HG02763 (cell line): ENCODE measurements at regions not wholly inside any gene's neighbourhood (a gene's known extent, or its start where the extent isn't known, plus 50 kb on each side); places are given as distances from the start of the nearest gene placed in this dataset.

Experiments used
- ATAC-seq: cut with Tn5 transposase; IDR thresholded peaks from one replicate; pipeline ENCODE4 v1.9.1; 2021; ENCODE audit warnings: mild to moderate bottlenecking, moderate library complexity; ENCODE audit not compliant: unreplicated experiment

DNA sequence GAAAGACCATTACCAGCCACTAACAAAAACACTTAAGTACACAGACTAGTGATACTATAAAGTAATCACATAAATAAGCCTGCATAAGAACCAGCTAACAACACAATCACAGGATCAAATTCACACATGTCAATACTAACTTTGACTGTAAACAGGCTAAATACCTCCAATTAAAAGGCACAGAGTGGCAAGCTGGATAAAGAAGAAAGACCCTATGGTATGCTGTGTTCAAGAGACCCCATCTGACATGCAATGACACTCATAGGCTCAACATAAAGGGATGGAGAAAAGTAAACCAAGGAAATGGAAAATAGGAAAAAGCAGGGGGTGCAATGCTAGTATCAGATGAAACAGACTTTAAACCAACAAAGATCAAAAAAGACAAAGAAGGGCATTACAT is 631.8 kb upstream of the NOX3 start:
- no peak for ATAC-seq

- no peak for ATAC-seq
These were observed 626.4 kb upstream of the NOX3 start for GRCh38 chr6:156082012-156082411.

- no peak for ATAC-seq
These were observed 624.7 kb upstream of the NOX3 start for GRCh38 chr6:156080371-156080770.

GRCh38 chr6:156068881-156069280 is 613.2 kb upstream of the NOX3 start:
- no peak for ATAC-seq

GRCh38 chr6:156065849-156066248 is 610.2 kb upstream of the NOX3 start:
- no peak for ATAC-seq

DNA sequence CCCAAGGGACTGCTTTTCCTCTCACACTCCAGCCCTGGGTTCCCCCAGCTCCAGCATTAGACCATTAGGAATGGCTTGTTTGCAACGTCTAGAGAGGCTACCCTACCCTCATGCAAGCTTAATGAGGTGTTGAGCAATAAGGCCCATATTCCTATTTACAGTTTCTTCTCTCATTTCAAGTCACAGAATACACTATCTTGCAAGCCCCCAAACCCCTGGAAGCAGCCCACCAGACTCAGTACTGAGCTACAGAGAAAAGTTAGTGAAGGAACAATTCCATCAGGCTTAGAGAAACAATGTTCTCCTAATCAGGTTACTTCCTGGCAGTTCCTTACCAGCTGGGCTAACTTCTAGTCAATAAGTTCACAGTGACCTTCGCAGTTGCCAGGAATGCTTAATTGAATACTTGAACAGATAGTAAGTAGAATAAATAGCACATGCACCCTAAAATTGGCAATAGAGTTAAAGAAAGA is 606.5 kb upstream of the NOX3 start:
- ATAC-seq = no peak

GRCh38 chr6:156061465-156061864 is 605.8 kb upstream of the NOX3 start:
- no peak for ATAC-seq

DNA sequence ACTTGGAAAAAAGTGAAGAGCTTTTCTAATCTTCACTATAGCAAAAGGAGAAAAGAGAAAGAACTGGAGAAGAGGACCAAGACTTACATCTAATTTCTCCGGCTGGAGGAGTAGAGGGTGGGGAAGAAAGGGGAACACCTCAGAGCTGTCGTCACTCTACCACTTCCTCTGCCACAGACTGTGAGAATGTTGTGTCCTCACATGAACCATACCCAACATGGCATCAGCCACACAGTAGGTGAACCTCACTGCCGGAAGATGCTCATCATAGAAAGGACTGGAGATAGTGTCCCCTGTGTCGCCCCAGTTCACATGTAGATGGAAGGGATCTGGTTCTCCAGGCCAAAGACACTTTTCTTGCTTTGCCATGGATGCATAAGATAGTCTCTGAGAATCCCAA is 604.4 kb upstream of the NOX3 start:
- ATAC-seq = no peak

GRCh38 chr6:156058356-156058755 is 602.7 kb upstream of the NOX3 start:
- ATAC-seq = no peak

GRCh38 chr6:156057869-156058268 is 602.2 kb upstream of the NOX3 start:
- no peak for ATAC-seq

DNA sequence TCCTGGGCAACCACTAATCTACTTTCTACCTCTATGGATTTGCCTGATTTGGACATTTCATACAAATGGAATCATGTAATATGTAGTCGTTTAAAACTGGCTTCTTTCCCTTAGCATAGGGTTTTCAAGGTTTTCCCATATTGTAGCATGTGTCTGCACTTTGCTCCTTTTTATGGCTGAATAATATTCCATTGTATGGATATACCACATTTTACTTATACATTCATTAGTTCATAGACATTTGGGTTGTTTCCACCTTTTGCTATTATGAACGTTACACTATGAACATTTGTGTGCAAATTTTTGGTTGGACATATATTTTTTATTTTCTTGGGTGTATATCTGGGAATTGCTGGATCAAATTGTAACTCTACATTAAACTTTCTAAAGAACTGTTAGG is 600.4 kb upstream of the NOX3 start:
- ATAC-seq = no peak

- no peak for ATAC-seq
These were observed 598.0 kb upstream of the NOX3 start for GRCh38 chr6:156053626-156054025.

DNA sequence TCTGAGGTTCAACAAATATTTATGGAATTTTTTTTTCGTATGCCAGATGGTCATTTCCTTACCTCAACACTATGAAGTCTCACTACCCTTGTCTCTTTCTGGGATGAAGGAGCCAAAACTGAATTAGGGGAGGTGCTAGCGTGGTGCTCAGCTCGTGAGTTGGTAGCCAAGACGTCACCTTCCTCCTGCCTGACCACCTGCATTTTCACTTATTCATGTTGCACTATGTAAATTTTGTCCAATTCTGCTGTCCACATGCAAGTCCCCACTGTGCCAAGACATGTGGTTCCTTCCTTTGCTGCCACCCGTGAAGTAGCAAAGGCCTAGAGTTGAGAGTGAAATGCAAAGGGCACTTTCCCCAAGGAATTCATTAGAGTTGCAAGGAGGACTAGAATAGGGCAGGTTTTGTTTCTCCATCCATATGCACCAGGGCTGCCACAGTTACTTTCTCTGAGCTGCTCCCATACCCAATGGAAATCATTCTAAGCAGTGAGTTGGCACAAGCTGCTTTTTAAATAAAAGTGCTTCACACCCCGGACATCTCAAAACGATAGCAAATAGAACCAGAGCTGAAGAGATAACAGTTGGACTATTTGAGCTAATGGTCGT is 591.3 kb upstream of the NOX3 start:
- no peak for ATAC-seq

GRCh38 chr6:156046268-156046665 is 590.6 kb upstream of the NOX3 start:
- ATAC-seq = no peak

DNA sequence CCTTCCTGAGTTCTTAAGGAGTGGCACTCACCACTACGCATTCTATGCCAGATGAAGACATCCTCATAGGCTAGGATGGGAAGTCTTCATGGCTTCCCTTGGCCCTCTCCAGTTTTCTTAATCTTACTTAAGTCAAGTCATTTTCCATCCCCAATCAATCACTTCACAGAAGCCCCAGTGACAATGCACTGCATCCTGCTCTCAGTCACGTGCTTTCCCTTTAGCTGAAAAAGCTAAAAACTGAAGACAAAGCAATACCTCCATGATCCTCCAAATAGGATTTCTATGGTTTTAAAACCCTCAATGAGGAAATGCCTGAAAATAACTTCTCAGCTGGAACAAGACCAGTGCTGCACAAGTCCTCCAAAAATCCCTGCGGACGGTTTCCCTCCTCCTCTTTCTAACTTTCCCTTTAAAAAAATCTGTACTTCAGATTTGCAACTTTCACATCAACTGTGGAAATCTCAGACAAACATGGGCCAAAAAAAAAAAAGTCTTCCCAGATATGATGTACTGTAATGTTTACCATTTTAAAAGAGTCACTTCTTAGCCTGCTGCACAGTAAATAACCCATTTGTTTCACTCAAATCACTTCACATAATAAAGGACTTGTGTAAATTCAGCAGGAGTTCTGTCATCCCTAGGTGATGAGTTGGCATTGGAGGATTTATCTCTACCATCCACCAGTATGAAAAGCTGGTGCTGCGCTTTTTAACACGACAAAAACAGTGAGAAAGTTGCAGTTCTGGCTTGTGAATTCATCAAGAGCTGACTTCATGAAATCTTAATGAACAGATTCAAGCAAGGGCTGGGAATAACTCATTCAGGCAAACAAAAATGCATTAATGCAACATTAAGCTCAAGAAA is 590.0 kb upstream of the NOX3 start:
- ATAC-seq = no peak

DNA sequence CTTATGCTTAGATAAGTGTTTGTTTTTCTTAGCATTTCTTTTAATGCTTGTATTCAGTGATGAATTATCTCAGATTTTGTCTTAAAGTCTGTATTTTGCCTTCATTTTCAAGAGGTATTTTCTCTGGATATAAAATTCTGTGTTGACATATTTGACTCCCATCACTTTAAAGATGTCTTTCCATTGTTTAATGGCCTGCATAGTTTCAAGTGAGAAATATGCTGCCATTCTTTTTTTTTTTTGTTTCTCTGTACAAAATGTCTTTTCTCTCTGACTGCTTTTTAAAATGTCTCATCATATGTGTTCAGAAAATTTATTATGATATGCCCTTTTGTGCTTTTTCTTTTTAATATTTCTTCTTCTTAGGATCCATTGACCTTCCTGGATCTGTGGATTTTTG is 578.0 kb upstream of the NOX3 start:
- ATAC-seq = no peak

DNA sequence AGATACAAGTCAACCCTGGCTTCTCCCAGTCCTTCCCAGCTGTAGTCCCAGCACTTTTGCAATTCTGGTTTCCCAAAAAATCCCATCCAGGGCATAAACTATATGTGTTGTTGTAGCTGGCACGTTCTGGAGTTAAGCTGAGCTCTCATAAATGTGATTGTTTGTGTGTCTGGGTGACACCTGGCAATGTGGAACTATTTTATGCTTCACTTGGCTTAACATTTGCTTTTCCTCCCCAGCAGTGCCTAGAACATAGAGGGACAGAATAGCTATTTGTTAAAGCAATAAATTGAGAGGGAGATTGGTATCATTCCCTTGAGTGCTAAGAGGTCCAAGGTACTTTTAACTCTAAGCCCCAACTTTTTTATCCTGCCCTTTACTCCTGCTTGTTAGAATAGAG is 575.9 kb upstream of the NOX3 start:
- no peak for ATAC-seq

DNA sequence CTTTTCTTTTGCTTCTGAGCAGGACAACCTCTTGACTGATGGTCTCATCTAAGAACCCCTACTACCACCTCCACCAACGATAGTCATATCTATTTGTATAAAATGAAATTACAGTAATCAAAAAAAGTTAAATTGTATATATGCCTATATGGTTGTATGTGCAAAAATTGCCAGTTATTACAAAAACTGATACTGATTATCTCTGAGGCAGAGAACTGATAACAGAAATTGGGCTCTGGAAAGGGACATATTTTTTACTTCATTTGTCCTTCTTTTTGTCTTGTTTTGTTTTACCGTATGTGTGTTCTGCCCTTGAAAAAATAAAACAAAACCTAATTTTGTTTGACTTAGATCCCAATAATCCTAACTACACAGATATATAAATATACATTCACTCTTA is 574.4 kb upstream of the NOX3 start:
- no peak for ATAC-seq

GRCh38 chr6:156029286-156029985 is 573.8 kb upstream of the NOX3 start:
- ATAC-seq = no peak

GRCh38 chr6:156028335-156029131 is 572.9 kb upstream of the NOX3 start:
- no peak for ATAC-seq

DNA sequence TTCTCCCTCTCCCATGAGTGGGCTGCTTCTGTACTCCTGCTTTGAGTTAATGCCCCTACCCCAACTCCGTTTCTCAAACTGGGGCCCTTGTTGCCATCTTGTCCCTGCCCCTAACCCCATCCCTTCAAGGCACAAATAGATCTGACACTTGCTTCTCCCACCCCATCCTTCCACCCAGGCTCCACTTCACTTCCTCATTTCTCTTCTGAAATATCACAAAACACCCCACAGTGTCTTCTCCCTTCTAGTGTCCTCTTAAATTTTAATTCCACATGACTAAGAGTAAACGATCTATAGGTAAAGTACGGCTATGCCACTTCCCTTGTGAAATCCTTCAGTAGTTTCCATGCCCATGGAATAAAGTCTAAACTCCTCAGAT is 571.6 kb upstream of the NOX3 start:
- no peak for ATAC-seq
